PC-9 (cell line): ENCODE measurements at regions not wholly inside any gene's neighbourhood (a gene's known extent, or its start where the extent isn't known, plus 50 kb on each side); places are given as distances from the start of the nearest gene placed in this dataset.

Experiments used
- CTCF ChIP-seq: fragments of 200-600 bp; sonication (generic); conservative IDR thresholded peaks from 2 replicates; pipeline ENCODE4 v1.6.1; 2017; ENCODE audit warnings: mixed run types, antibody characterized with exemption, mild to moderate bottlenecking, moderate library complexity
- EZH2 ChIP-seq: fragments of 200-600 bp; sonication (generic); IDR thresholded peaks from 2 replicates; pipeline ENCODE4 v1.8.0; 2017; ENCODE audit warnings: antibody characterized with exemption, low read depth

- TF ChIP-seq CTCF (no peak; the same call in 1 of the 2 replicates), EZH2 (no peak)
These were observed 77.3 kb upstream of the BCAR3 start for GRCh38 chr1:93758842-93759515.
